Endothelial cell of umbilical vein (primary cell): ENCODE measurements at regions not wholly inside any gene's neighbourhood (a gene's known extent, or its start where the extent isn't known, plus 50 kb on each side); places are given as distances from the start of the nearest gene placed in this dataset.

ENCODE experiments used
- CTCF ChIP-seq, 2 donors: IDR thresholded peaks; 1 replicate in 1 of 2; 2 replicates in 1 of 2; pipeline ENCODE4 v1.5.1; 2011; ENCODE audit warnings: low read length in 2 of 2, mild to moderate bottlenecking in 2 of 2, moderate library complexity in 2 of 2, control low read depth in 1 of 2, inconsistent platforms in 1 of 2, low read depth in 1 of 2; ENCODE audit not compliant: insufficient read depth in 1 of 2; ENCODE audit errors: extremely low read depth in 1 of 2
- EZH2 ChIP-seq: IDR thresholded peaks from 2 replicates; pipeline ENCODE4 v1.6.1; 2012; ENCODE audit warnings: borderline replicate concordance, low read depth, mild to moderate bottlenecking, moderate library complexity, low read length, inconsistent platforms; ENCODE audit not compliant: severe bottlenecking
- FOS ChIP-seq: IDR thresholded peaks from 2 replicates; pipeline ENCODE4 v1.6.1; 2011; ENCODE audit warnings: mild to moderate bottlenecking, low read length, moderate library complexity, borderline replicate concordance; ENCODE audit not compliant: insufficient read depth
- MAX ChIP-seq: IDR thresholded peaks from 2 replicates; pipeline ENCODE4 v1.6.1; 2011; ENCODE audit not compliant: insufficient read depth, insufficient read length
- POLR2A ChIP-seq: IDR thresholded peaks from 2 replicates; pipeline ENCODE4 v1.6.1; 2012; ENCODE audit warnings: low read depth, mild to moderate bottlenecking, control low read depth, low read length
- POLR2AphosphoS5 ChIP-seq: IDR thresholded peaks from 2 replicates; pipeline ENCODE4 v1.6.1; 2012; ENCODE audit warnings: low read depth, mild to moderate bottlenecking, control low read depth, low read length, moderate library complexity; ENCODE audit not compliant: insufficient read depth

- TF ChIP-seq CTCF (IDR thresholded peaks at IDR 0.05; ENCODE audit: extremely low read depth in 1 of 2, insufficient read depth in 1 of 2, low read depth in 1 of 2, low read length in 2 of 2) (no peak), FOS (no peak), POLR2A (no peak), POLR2AphosphoS5 (no peak), MAX (no peak), EZH2 (no peak)
Measured at GRCh38 chr7:116329686-116330503, 119.6 kb downstream of the TES start.
